Activated naive CD4-positive, alpha-beta T cell treated with anti-CD3 and anti-CD28 coated beads for 36 hours (primary cell): ENCODE measurements at regions not wholly inside any gene's neighbourhood (a gene's known extent, or its start where the extent isn't known, plus 50 kb on each side); places are given as distances from the start of the nearest gene placed in this dataset.

Experiments
- CTCF ChIA-PET: fragments of 350-600 bp; sonication (Branson Sonifier 250); formaldehyde crosslinking; loops from one replicate; lab custom pipeline; 2021; ENCODE audit warnings: antibody characterized with exemption; lab: Charles Lee
- DNase-seq: peaks from one replicate; pipeline ENCODE4 v3.0.0-alpha.2; 2020
- H3K27ac Mint-ChIP-seq: one replicate; pipeline ENCODE4 v1.8.0; 2021; ENCODE audit warnings: mild to moderate bottlenecking, mixed read lengths
- H3K27me3 Mint-ChIP-seq: one replicate; pipeline ENCODE4 v1.8.0; 2021; ENCODE audit warnings: low read depth, mixed read lengths
- H3K36me3 Mint-ChIP-seq: one replicate; pipeline ENCODE4 v1.8.0; 2021; ENCODE audit warnings: low read depth, mixed read lengths
- H3K4me1 Mint-ChIP-seq: one replicate; pipeline ENCODE4 v1.8.0; 2021; ENCODE audit warnings: low read depth, mixed read lengths
- H3K4me3 Mint-ChIP-seq: one replicate; pipeline ENCODE4 v1.8.0; 2021; ENCODE audit warnings: mild to moderate bottlenecking, moderate library complexity, mixed read lengths
- H3K9me3 Mint-ChIP-seq: one replicate; pipeline ENCODE4 v1.8.0; 2021; ENCODE audit warnings: mixed read lengths
- intact Hi-C: fragments of 100-400 bp; cut with micrococcal nuclease; formaldehyde crosslinking; loops from one replicate; pipeline ENCODE4 v1.15.1; 2023

- intact Hi-C loops, result no loop called here
- Mint-ChIP-seq H3K27ac (no peak overlapping the region), H3K36me3 (no peaks in the 10 kb centered on the region), H3K4me3 (no peak overlapping the region), H3K9me3 (no peaks in the 10 kb centered on the region), H3K27me3 (peaks cover 3% of the 10 kb centered on the region), H3K4me1 (no peaks in the 10 kb centered on the region)
- DNase-seq, result no peak
- CTCF ChIA-PET, result interaction anchor here (0.6 to 1.3 kb wide), 4 partner anchors 50 to 225 kb away, joined by 3 to 5 read pairs (median 4); no protein-coding TSS in a partner anchor
Measured at GRCh38 chr1:38609166-38610025, 250.2 kb downstream of the RRAGC start.

DNA sequence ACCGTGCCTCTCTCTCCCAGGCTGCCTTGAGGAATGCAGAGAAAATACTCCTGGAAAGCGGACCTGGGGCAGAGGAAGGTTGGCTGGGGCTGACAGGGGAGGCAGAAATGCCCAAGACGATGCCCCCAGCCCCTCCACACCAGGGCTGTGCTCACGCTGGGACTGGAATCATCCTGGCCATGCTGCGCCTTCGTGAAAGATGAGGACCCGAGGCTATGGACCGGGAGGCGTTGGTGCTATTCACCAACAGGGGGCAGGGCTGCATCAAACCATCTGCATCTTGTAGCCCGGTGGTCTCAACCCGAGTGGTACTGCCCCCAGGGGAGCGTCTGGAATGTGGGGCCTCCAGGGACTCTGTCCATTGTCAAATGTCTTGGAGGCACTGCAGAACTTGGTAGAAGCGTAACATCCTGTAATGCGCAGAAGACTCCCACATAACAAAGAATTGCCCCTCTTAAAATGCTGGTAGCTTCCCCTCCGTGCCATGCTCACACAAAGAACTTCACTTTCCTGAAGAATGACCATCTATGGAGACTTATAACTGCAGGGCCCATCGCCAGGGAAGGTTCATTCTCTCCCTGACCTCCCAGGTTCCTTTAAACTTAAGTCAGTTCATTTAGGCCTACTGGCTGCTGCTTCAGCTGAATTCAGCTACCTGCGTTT lies 251.2 kb downstream of the RRAGC start:
- H3K9me3 Mint-ChIP-seq, result no peaks in the 10 kb centered on the region
- peak; percentile 39 for DNase-seq

GRCh38 chr1:38607526-38607925 lies 252.0 kb downstream of the RRAGC start:
- CTCF ChIA-PET, result no interaction called here
- intact Hi-C loops, result no loop called here

More for the DNA sequence above, 251.2 kb downstream of the RRAGC start:
- peaks cover 3% of the 10 kb centered on the region for H3K27me3 Mint-ChIP-seq
- intact Hi-C loops, result no loop called here
- CTCF ChIA-PET, result interaction anchor here (0.6 to 1.3 kb wide), 4 partner anchors 51 to 226 kb away, joined by 3 to 5 read pairs (median 4); no protein-coding TSS in a partner anchor
- H3K36me3 Mint-ChIP-seq, result no peaks in the 10 kb centered on the region
- no peaks in the 10 kb centered on the region for H3K4me1 Mint-ChIP-seq
- no peak overlapping the region for H3K4me3 Mint-ChIP-seq
- H3K27ac Mint-ChIP-seq, result no peak overlapping the region

DNA sequence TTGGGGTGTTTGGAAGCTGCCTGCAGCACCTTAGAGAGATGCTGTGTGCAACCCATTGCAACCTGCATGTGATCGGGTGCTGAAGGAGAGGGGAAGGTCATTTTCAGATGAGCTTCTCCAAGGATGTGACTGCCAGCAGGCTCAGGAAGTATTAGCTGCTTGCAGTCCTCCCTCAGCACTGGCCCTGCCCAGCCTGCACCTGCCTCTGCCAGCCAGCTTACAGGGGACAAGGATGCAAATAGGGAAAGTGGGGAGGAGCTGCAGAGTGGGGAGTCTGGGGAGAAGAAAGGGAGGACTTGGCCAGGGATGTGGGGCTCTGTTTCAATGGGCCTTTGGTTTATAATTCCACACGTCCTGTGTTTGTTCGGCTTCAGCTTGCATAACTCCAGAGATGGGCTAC lies 254.5 kb downstream of the RRAGC start:
- no peaks in the 10 kb centered on the region for H3K27me3 Mint-ChIP-seq
- no peak for DNase-seq
- H3K9me3 Mint-ChIP-seq, result no peaks in the 10 kb centered on the region
- intact Hi-C loops, result no loop called here
- no peak overlapping the region for H3K27ac Mint-ChIP-seq
- H3K36me3 Mint-ChIP-seq, result no peaks in the 10 kb centered on the region
- no peaks in the 10 kb centered on the region for H3K4me1 Mint-ChIP-seq
- CTCF ChIA-PET, result no interaction called here
- H3K4me3 Mint-ChIP-seq, result no peak overlapping the region

More at GRCh38 chr1:38607526-38607925, 252.0 kb downstream of the RRAGC start:
- Mint-ChIP-seq H3K9me3 (no peaks in the 10 kb centered on the region), H3K36me3 (no peaks in the 10 kb centered on the region), H3K4me1 (no peaks in the 10 kb centered on the region), H3K27ac (no peak overlapping the region), H3K4me3 (no peak overlapping the region), H3K27me3 (peaks cover 3% of the 10 kb centered on the region)
- no peak for DNase-seq

DNA sequence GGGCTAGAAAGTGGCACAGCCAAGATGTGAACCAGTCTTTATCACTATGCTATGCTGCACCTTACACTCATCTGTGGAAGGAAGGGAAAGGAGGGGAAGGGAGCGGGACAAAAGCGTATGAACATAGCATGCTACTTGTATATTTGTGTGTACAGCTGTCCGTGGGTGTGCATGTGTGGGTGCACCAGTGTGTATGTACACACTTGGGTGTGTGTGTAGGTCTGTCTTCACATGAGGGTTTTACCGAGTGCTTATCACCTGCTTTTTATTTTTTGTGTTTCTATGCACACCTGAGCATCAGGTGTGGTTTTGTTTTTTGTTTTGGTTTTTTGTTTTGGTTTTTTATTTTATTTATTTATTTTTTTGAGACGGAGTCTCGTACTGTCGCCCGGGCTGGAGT lies 255.7 kb downstream of the RRAGC start:
- H3K27me3 Mint-ChIP-seq, result no peaks in the 10 kb centered on the region
- DNase-seq, result no peak
- H3K36me3 Mint-ChIP-seq, result no peaks in the 10 kb centered on the region
- intact Hi-C loops, result no loop called here
- H3K4me1 Mint-ChIP-seq, result no peaks in the 10 kb centered on the region
- CTCF ChIA-PET, result no interaction called here
- no peak overlapping the region for H3K4me3 Mint-ChIP-seq
- no peak overlapping the region for H3K27ac Mint-ChIP-seq
- H3K9me3 Mint-ChIP-seq, result no peaks in the 10 kb centered on the region

GRCh38 chr1:38600905-38601304 lies 258.7 kb downstream of the RRAGC start:
- no peak overlapping the region for H3K27ac Mint-ChIP-seq
- H3K36me3 Mint-ChIP-seq, result no peaks in the 10 kb centered on the region
- H3K9me3 Mint-ChIP-seq, result no peaks in the 10 kb centered on the region
- CTCF ChIA-PET, result no interaction called here
- no peaks in the 10 kb centered on the region for H3K4me1 Mint-ChIP-seq
- H3K4me3 Mint-ChIP-seq, result no peak overlapping the region
- no peak for DNase-seq
- H3K27me3 Mint-ChIP-seq, result peaks cover 2% of the 10 kb centered on the region
- intact Hi-C loops, result no loop called here

DNA sequence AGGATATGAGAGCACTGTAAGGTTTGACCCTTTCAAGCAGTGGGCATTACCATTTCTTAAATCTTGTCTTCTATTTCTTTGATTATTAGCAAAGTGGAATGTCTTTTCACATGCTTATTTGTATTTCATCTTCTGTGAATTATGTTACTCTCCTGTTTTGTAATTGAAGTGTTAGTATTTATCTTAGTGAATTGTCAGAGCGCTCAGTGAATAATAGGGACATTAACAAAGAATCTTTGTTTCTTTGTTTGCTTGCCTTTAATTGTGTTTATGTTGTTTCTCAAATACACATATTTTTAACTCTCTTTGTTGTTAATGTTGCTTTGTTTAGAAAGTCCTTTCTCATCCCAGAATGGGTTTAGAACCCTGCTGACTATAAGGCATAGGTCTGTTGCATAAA lies 259.3 kb downstream of the RRAGC start:
- intact Hi-C loops, result no loop called here
- CTCF ChIA-PET, result no interaction called here

DNA sequence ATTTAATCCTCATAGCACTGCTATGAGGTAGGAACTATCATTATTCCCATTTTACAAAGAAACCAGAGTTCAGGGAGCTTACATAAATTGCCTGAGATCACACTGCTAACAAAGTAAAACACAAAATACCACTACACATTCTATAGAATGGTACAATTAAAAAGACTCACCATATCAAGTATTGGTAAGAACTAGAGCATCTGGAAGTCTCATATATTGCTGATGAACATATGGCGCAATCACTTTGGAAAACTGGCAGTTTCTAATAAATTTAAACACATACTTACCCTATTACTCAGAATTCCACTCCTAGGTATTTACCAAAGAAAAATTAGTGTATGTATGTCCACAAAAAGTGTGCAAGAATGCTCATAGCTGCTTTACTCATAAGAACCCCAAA lies 261.5 kb downstream of the RRAGC start:
- Mint-ChIP-seq H3K4me3 (no peak overlapping the region), H3K4me1 (no peaks in the 10 kb centered on the region), H3K27me3 (peaks cover 5% of the 10 kb centered on the region), H3K36me3 (no peaks in the 10 kb centered on the region), H3K9me3 (peaks cover 11% of the 10 kb centered on the region), H3K27ac (no peak overlapping the region)
- CTCF ChIA-PET, result interaction anchor here (0.5 kb wide), 1 partner anchor 22 kb away, joined by 3 read pairs; no protein-coding TSS in a partner anchor
- intact Hi-C loops, result no loop called here
- DNase-seq, result no peak

More for the DNA sequence above, 259.3 kb downstream of the RRAGC start:
- Mint-ChIP-seq H3K27ac (no peak overlapping the region), H3K27me3 (peaks cover 3% of the 10 kb centered on the region), H3K4me1 (no peaks in the 10 kb centered on the region), H3K9me3 (peaks cover under 1% of the 10 kb centered on the region), H3K36me3 (no peaks in the 10 kb centered on the region), H3K4me3 (no peak overlapping the region)
- DNase-seq, result no peak

DNA sequence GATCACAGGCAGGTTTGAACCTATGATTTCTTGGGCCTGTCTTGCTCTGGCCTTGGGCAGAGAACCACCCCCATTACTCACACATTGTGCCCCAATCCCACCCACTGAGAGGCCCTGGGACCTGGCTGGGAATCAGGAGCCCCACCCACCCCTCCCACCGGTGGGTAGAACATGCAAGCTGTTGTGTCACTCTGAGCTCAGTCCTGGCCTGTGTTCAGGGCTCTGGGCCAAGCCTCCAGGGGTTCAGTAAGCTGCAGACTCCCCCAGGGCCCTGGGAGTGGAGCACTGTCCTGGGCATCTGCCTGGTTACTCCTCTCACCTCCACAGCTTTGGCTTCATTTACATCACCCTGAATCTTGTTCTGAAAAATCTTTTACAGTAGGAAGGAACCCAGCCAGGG lies 270.5 kb downstream of the RRAGC start:
- CTCF ChIA-PET, result interaction anchor here (1.5 to 1.7 kb wide), 2 partner anchors 99 to 327 kb away, joined by 3 to 4 read pairs; no protein-coding TSS in a partner anchor
- H3K9me3 Mint-ChIP-seq, result peaks cover 7% of the 10 kb centered on the region
- intact Hi-C loops, result loop anchor here (5.0 kb wide), 1 partner anchor 87 kb away; no protein-coding TSS in a partner anchor
- peaks cover 3% of the 10 kb centered on the region for H3K36me3 Mint-ChIP-seq
- no peak for DNase-seq
- peaks cover 13% of the 10 kb centered on the region for H3K4me1 Mint-ChIP-seq
- H3K27me3 Mint-ChIP-seq, result peaks cover 3% of the 10 kb centered on the region
- H3K27ac Mint-ChIP-seq, result no peak overlapping the region
- H3K4me3 Mint-ChIP-seq, result no peak overlapping the region

DNA sequence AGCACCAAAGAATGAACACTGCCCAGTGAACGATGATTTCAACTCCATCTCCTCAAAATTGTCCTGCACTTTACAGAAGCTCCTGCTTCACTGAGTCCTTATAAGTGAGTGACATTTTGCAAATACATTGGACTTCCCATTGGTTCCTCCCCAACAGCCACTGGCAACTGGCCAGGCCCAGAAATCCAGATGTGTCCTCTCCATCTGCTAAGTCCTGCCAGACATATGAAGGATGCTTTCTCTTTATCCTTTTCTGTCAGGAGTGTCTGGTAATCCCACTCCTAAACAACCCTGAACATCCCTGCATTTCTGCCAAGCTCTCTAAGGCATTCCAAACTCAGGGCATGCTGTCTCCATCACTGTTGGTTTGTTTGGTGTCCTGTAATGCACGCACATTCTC lies 271.8 kb downstream of the RRAGC start:
- Mint-ChIP-seq H3K9me3 (peaks cover 4% of the 10 kb centered on the region), H3K27ac (no peak overlapping the region), H3K27me3 (peaks cover 3% of the 10 kb centered on the region), H3K4me1 (peaks cover 13% of the 10 kb centered on the region), H3K4me3 (no peak overlapping the region), H3K36me3 (peaks cover 3% of the 10 kb centered on the region)
- CTCF ChIA-PET, result interaction anchor here (0.6 to 1.7 kb wide), 4 partner anchors 26 to 555 kb away, joined by 3 to 4 read pairs (median 3); no protein-coding TSS in a partner anchor
- intact Hi-C loops, result loop anchor here (2.0 to 5.0 kb wide), 2 partner anchors 85 to 561 kb away; no protein-coding TSS in a partner anchor
- DNase-seq, result no peak

DNA sequence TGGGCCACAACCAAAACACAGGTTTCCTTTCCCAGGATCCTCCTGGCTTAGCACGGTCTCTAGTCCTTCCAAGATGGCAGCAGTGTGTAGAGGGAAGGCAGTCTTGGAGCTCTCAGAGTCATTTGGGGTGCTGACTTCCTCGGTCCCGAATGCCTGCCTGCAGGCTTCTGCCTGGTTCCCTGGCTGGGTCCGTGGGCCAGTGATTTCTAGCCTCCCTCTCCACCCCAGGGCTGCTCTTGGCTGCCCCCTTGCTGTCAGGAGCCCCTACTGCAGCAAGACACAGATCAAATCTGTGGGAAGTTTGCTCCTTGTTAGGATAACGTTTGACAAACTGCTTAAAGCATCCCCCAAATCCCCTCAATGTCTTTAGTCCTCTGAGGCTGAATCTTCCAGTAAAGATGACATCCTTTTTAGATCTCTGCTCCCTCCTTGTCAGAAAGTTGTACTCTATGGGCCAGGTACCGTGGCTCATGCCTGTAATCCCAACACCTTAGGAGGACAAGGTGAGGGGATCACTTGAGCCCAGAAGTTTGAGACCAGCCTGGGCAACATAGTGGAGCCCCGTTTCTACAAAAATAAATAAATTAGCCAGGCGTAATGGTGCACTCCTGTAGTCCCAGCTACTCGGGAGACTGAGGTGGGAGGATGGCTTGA lies 272.5 kb downstream of the RRAGC start:
- H3K9me3 Mint-ChIP-seq, result no peaks in the 10 kb centered on the region
- H3K4me3 Mint-ChIP-seq, result no peak overlapping the region
- DNase-seq, result peak; percentile 68
- H3K27me3 Mint-ChIP-seq, result peaks cover 3% of the 10 kb centered on the region
- CTCF ChIA-PET, result interaction anchor here (0.7 to 1.7 kb wide), 5 partner anchors 26 to 326 kb away, joined by 3 to 4 read pairs (median 3); no protein-coding TSS in a partner anchor
- H3K36me3 Mint-ChIP-seq, result no peaks in the 10 kb centered on the region
- peaks cover 13% of the 10 kb centered on the region for H3K4me1 Mint-ChIP-seq
- intact Hi-C loops, result loop anchor here (2.0 to 5.0 kb wide), 2 partner anchors 85 to 560 kb away; no protein-coding TSS in a partner anchor
- H3K27ac Mint-ChIP-seq, result no peak overlapping the region

GRCh38 chr1:38585971-38586370 lies 273.6 kb downstream of the RRAGC start:
- no peaks in the 10 kb centered on the region for H3K9me3 Mint-ChIP-seq
- no peak overlapping the region for H3K4me3 Mint-ChIP-seq
- CTCF ChIA-PET, result interaction anchor here (1.0 to 1.3 kb wide), 2 partner anchors 10 to 26 kb away, joined by 3 read pairs; no protein-coding TSS in a partner anchor
- H3K4me1 Mint-ChIP-seq, result peaks cover 13% of the 10 kb centered on the region
- DNase-seq, result no peak
- no peak overlapping the region for H3K27ac Mint-ChIP-seq
- peaks cover 3% of the 10 kb centered on the region for H3K27me3 Mint-ChIP-seq
- H3K36me3 Mint-ChIP-seq, result no peaks in the 10 kb centered on the region
- intact Hi-C loops, result loop anchor here (2.0 to 5.0 kb wide), 2 partner anchors 84 to 559 kb away; no protein-coding TSS in a partner anchor
